Muscle layer of duodenum (tissue), 2 donors: ENCODE measurements at regions not wholly inside any gene's neighbourhood (a gene's known extent, or its start where the extent isn't known, plus 50 kb on each side); places are given as distances from the start of the nearest gene placed in this dataset.
"Not testable (repeated sequence)": the region's sequence is repeated elsewhere in the genome, so short reads cannot be mapped to it uniquely, and the experiment has no call there.

Experiments
- H3K27ac ChIP-seq: one replicate; pipeline ENCODE4 v1.7.0; 2013; ENCODE audit warnings: mild to moderate bottlenecking, low read length
- H3K27me3 ChIP-seq: one replicate; pipeline ENCODE4 v1.7.0; 2013; ENCODE audit warnings: low read depth, mild to moderate bottlenecking, control low read depth, low read length
- H3K36me3 ChIP-seq, 2 donors: one replicate each; pipeline ENCODE4 v1.7.0; 2013; ENCODE audit warnings: low read length in 2 of 2, control low read depth in 1 of 2, mild to moderate bottlenecking in 1 of 2; ENCODE audit not compliant: insufficient read depth in 2 of 2, control insufficient read depth in 1 of 2
- H3K4me1 ChIP-seq, 2 donors: one replicate each; pipeline ENCODE4 v1.7.0; 2013; ENCODE audit warnings: low read length in 2 of 2, mild to moderate bottlenecking in 2 of 2, control low read depth in 1 of 2, moderate library complexity in 1 of 2; ENCODE audit not compliant: insufficient read depth in 2 of 2, control insufficient read depth in 1 of 2
- H3K4me3 ChIP-seq, 2 donors: one replicate each; pipeline ENCODE4 v1.7.0; 2013; ENCODE audit warnings: low read length in 2 of 2, low read depth in 1 of 2, mild to moderate bottlenecking in 1 of 2
- H3K9me3 ChIP-seq, 2 donors: one replicate each; pipeline ENCODE4 v1.7.0; 2013; ENCODE audit warnings: low read length in 2 of 2, control low read depth in 1 of 2, mild to moderate bottlenecking in 1 of 2; ENCODE audit not compliant: control insufficient read depth in 1 of 2
- donor health status: healthy.

GRCh38 chr10:2888403-2889004, 178.8 kb upstream of the PFKP start:
- Histone ChIP-seq H3K4me1 (no peaks in the 10 kb centered on the region), H3K27ac (no peak overlapping the region), H3K27me3 (no peaks in the 10 kb centered on the region), H3K4me3 (no peak overlapping the region), H3K9me3 (no peaks in the 10 kb centered on the region), H3K36me3 (no peaks in the 10 kb centered on the region)

- H3K27ac ChIP-seq = no peak overlapping the region
- no peaks in the 10 kb centered on the region for H3K9me3 ChIP-seq
- H3K4me3 ChIP-seq = no peak overlapping the region
- no peaks in the 10 kb centered on the region for H3K27me3 ChIP-seq
- H3K4me1 ChIP-seq = no peaks in the 10 kb centered on the region
- H3K36me3 ChIP-seq = no peaks in the 10 kb centered on the region
These were observed 179.8 kb upstream of the PFKP start for GRCh38 chr10:2887391-2888070.

- Histone ChIP-seq H3K4me1 (no peaks in the 10 kb centered on the region), H3K27ac (no peak overlapping the region), H3K27me3 (no peaks in the 10 kb centered on the region), H3K4me3 (no peak overlapping the region), H3K9me3 (no peaks in the 10 kb centered on the region), H3K36me3 (no peaks in the 10 kb centered on the region)
These were observed 180.7 kb upstream of the PFKP start for GRCh38 chr10:2886662-2887061.

- H3K27ac ChIP-seq = no peak overlapping the region
- H3K9me3 ChIP-seq = no peaks in the 10 kb centered on the region
- no peaks in the 10 kb centered on the region for H3K27me3 ChIP-seq
- H3K36me3 ChIP-seq = no peaks in the 10 kb centered on the region
- no peak overlapping the region for H3K4me3 ChIP-seq
- H3K4me1 ChIP-seq = no peaks in the 10 kb centered on the region
These were observed 181.8 kb upstream of the PFKP start for GRCh38 chr10:2885288-2886278.

- H3K4me3 ChIP-seq, H3K27ac ChIP-seq, H3K36me3 ChIP-seq: not testable (repeated sequence)
These were observed 183.3 kb upstream of the PFKP start for GRCh38 chr10:2883983-2884540.

GRCh38 chr10:2883238-2883637, 184.1 kb upstream of the PFKP start:
- no peaks in the 10 kb centered on the region for H3K36me3 ChIP-seq
- H3K27ac ChIP-seq = no peak overlapping the region
- no peaks in the 10 kb centered on the region for H3K9me3 ChIP-seq
- H3K27me3 ChIP-seq = no peaks in the 10 kb centered on the region
- H3K4me3 ChIP-seq = no peak overlapping the region
- no peaks in the 10 kb centered on the region for H3K4me1 ChIP-seq

More at GRCh38 chr10:2883983-2884540, 183.3 kb upstream of the PFKP start:
- not testable (repeated sequence) for H3K4me1 ChIP-seq, H3K9me3 ChIP-seq, H3K27me3 ChIP-seq

GRCh38 chr10:2882628-2883027, 184.7 kb upstream of the PFKP start:
- no peaks in the 10 kb centered on the region for H3K4me1 ChIP-seq
- H3K27ac ChIP-seq = no peak overlapping the region
- no peaks in the 10 kb centered on the region for H3K36me3 ChIP-seq

GRCh38 chr10:2881720-2882620, 185.4 kb upstream of the PFKP start:
- H3K36me3 ChIP-seq = no peaks in the 10 kb centered on the region
- H3K4me1 ChIP-seq = no peaks in the 10 kb centered on the region
- no peaks in the 10 kb centered on the region for H3K9me3 ChIP-seq
- H3K4me3 ChIP-seq = no peak overlapping the region
- no peaks in the 10 kb centered on the region for H3K27me3 ChIP-seq
- H3K27ac ChIP-seq = no peak overlapping the region

More at GRCh38 chr10:2882628-2883027, 184.7 kb upstream of the PFKP start:
- H3K27me3 ChIP-seq = no peaks in the 10 kb centered on the region
- no peaks in the 10 kb centered on the region for H3K9me3 ChIP-seq
- H3K4me3 ChIP-seq = no peak overlapping the region

GRCh38 chr10:2880050-2880449, 187.3 kb upstream of the PFKP start:
- not testable (repeated sequence) for H3K27me3 ChIP-seq, H3K4me1 ChIP-seq, H3K36me3 ChIP-seq, H3K9me3 ChIP-seq, H3K4me3 ChIP-seq, H3K27ac ChIP-seq

- Histone ChIP-seq H3K27ac (no peak overlapping the region), H3K27me3 (no peaks in the 10 kb centered on the region), H3K36me3 (no peaks in the 10 kb centered on the region), H3K4me1 (no peaks in the 10 kb centered on the region), H3K4me3 (no peak overlapping the region), H3K9me3 (no peaks in the 10 kb centered on the region)
These were observed 188.5 kb upstream of the PFKP start for GRCh38 chr10:2878818-2879217.
